GM18861 (cell line): ENCODE measurements at regions not wholly inside any gene's neighbourhood (a gene's known extent, or its start where the extent isn't known, plus 50 kb on each side); places are given as distances from the start of the nearest gene placed in this dataset.
A peak's percentile ranks its signal among the peaks of the same experiment; 100 is the strongest.

ENCODE experiments used
- ATAC-seq: cut with Tn5 transposase; IDR thresholded peaks from one replicate; pipeline ENCODE4 v1.9.1; 2021; ENCODE audit not compliant: unreplicated experiment

GRCh38 chr7:13028825-13029099 lies 341.3 kb downstream of the ARL4A start:
- ATAC-seq = no peak

- ATAC-seq = no peak
Measured at GRCh38 chr7:13031468-13031867, 344.0 kb downstream of the ARL4A start.

GRCh38 chr7:13032084-13032483 lies 344.7 kb downstream of the ARL4A start:
- ATAC-seq = no peak

GRCh38 chr7:13032576-13032975 lies 345.1 kb downstream of the ARL4A start:
- no peak for ATAC-seq

GRCh38 chr7:13034693-13035092 lies 347.3 kb downstream of the ARL4A start:
- no peak for ATAC-seq

GRCh38 chr7:13035233-13035632 lies 347.8 kb downstream of the ARL4A start:
- ATAC-seq = no peak

GRCh38 chr7:13036256-13036780 lies 348.9 kb downstream of the ARL4A start:
- ATAC-seq = no peak

- no peak for ATAC-seq
Measured at GRCh38 chr7:13037216-13037615, 349.8 kb downstream of the ARL4A start.

GRCh38 chr7:13041368-13041988 lies 354.0 kb downstream of the ARL4A start:
- ATAC-seq = no peak

- ATAC-seq = no peak
Measured at GRCh38 chr7:13042605-13043236, 355.3 kb downstream of the ARL4A start.

GRCh38 chr7:13044309-13044708 lies 356.9 kb downstream of the ARL4A start:
- ATAC-seq = no peak

GRCh38 chr7:13047061-13047460 lies 359.6 kb downstream of the ARL4A start:
- no peak for ATAC-seq

- ATAC-seq = no peak
Measured at GRCh38 chr7:13049946-13050345, 362.5 kb downstream of the ARL4A start.

- ATAC-seq = no peak
Measured at GRCh38 chr7:13050703-13051102, 363.3 kb downstream of the ARL4A start.

- ATAC-seq = peak; percentile 30
Measured at GRCh38 chr7:13055732-13056368, 368.4 kb downstream of the ARL4A start.

GRCh38 chr7:13057462-13058200 lies 370.2 kb downstream of the ARL4A start:
- ATAC-seq = peak; percentile 94

GRCh38 chr7:13060173-13060572 lies 372.7 kb downstream of the ARL4A start:
- no peak for ATAC-seq

GRCh38 chr7:13061115-13061514 lies 373.7 kb downstream of the ARL4A start:
- ATAC-seq = no peak

- ATAC-seq = no peak
Measured at GRCh38 chr7:13062631-13063030, 375.2 kb downstream of the ARL4A start.

- no peak for ATAC-seq
Measured at GRCh38 chr7:13067036-13067435, 379.6 kb downstream of the ARL4A start.

GRCh38 chr7:13068032-13068431 lies 380.6 kb downstream of the ARL4A start:
- ATAC-seq = no peak

GRCh38 chr7:13069841-13070240 lies 382.4 kb downstream of the ARL4A start:
- ATAC-seq = no peak
